HepG2 (cell line): ENCODE measurements at regions not wholly inside any gene's neighbourhood (a gene's known extent, or its start where the extent isn't known, plus 50 kb on each side); places are given as distances from the start of the nearest gene placed in this dataset.
"Not testable (repeated sequence)": the region's sequence is repeated elsewhere in the genome, so short reads cannot be mapped to it uniquely, and the experiment has no call there.

Source experiments
- ATF7-NPFF ChIP-seq: sonication (generic); formaldehyde crosslinking; IDR thresholded peaks from 2 replicates; pipeline ENCODE4 v1.8.1; 2023; ENCODE audit warnings: mild to moderate bottlenecking, low read depth, missing genetic modification reagents, moderate library complexity
- JUN ChIP-seq: sonication (generic); formaldehyde crosslinking; IDR thresholded peaks from 2 replicates; pipeline ENCODE4 v1.4.0; 2020; ENCODE audit warnings: mild to moderate bottlenecking, missing genetic modification reagents
- MTF1 ChIP-seq: sonication (generic); formaldehyde crosslinking; IDR thresholded peaks from 2 replicates; pipeline ENCODE4 v1.5.0; 2020; ENCODE audit warnings: missing genetic modification reagents
- NR2F2 ChIP-seq: IDR thresholded peaks from 2 replicates; pipeline ENCODE4 v1.6.1; 2012; ENCODE audit warnings: low read depth, inconsistent platforms, borderline replicate concordance
- SIN3A ChIP-seq: IDR thresholded peaks from 2 replicates; pipeline ENCODE4 v1.6.1; 2011; ENCODE audit warnings: low read depth, mild to moderate bottlenecking, control low read depth, low read length, borderline replicate concordance
- ZBTB21 ChIP-seq: sonication (generic); formaldehyde crosslinking; IDR thresholded peaks from 2 replicates; pipeline ENCODE4 v1.4.0; 2020; ENCODE audit warnings: missing genetic modification reagents

- not testable (repeated sequence) for TF ChIP-seq ZBTB21; ATF7-NPFF (CRISPR knock-in tag); MTF1; JUN; NR2F2; SIN3A
Observed at GRCh38 chr5:116858020-116858419, 283.4 kb upstream of the SEMA6A start.
